ENCODE measurements at regions not wholly inside any gene's neighbourhood (a gene's known extent, or its start where the extent isn't known, plus 50 kb on each side); places are given as distances from the start of the nearest gene placed in this dataset.
A peak's percentile ranks its signal among the peaks of the same experiment; 100 is the strongest.

GRCh38 chr2:186991766-186992417 lies 142.9 kb upstream of the ZSWIM2 start:
- H3K4me2 ChIP-seq = no peak overlapping the region
- no peak for DNase-seq (ENCODE audit: low spot score)
- ATAC-seq = peak; percentile 25; the same call in 1 of the 3 replicates
- Mint-ChIP-seq H3K27ac (no peak overlapping the region), H3K4me3 (no peak overlapping the region), H3K27me3 (ENCODE audit: insufficient read depth, low read depth, poor library complexity) (no peaks in the 10 kb centered on the region), H3K9me3 (no peaks in the 10 kb centered on the region; the same call in 2 of the 3 replicates), H3K4me1 (no peaks in the 10 kb centered on the region), H3K36me3 (ENCODE audit: low read depth) (no peaks in the 10 kb centered on the region)
- no peaks in the 10 kb centered on the region for H3K4me1 ChIP-seq (ENCODE audit: insufficient read depth)
- no peaks in the 10 kb centered on the region for H3K27me3 ChIP-seq (ENCODE audit: insufficient read depth)
- no peak overlapping the region for H3K27ac ChIP-seq (ENCODE audit: low read depth)
- H3F3A ChIP-seq (replicated peaks; ENCODE audit: low read depth) = no peaks in the 10 kb centered on the region
- no peaks in the 10 kb centered on the region for H4K20me1 ChIP-seq (replicated peaks; ENCODE audit: insufficient read depth)
- no peak for TF ChIP-seq JUNB (IDR thresholded peaks at IDR 0.05; ENCODE audit: unreplicated experiment)
- TF ChIP-seq CTCF (conservative IDR thresholded peaks at IDR 0.05; ENCODE audit: low read depth in 2 of 2) = peak in 1 of 2 experiments; percentile 38; a peak in 2 of 4 replicates
- no peak for TF ChIP-seq ZNF114 (CRISPR knock-in tag; IDR thresholded peaks at IDR 0.05)
- no peak for TF ChIP-seq ETS1 (IDR thresholded peaks at IDR 0.05)
- TF ChIP-seq REST (IDR thresholded peaks at IDR 0.05; ENCODE audit: unreplicated experiment) = no peak
- no peak for TF ChIP-seq POLR2AphosphoS5 (IDR thresholded peaks at IDR 0.05; ENCODE audit: low read depth)
- no peak for TF ChIP-seq EZH2 (IDR thresholded peaks at IDR 0.05; ENCODE audit: low read depth, unreplicated experiment)
- TF ChIP-seq NANOG (IDR thresholded peaks at IDR 0.05; ENCODE audit: borderline replicate concordance) = no peak
- H3K36me3 ChIP-seq (ENCODE audit: insufficient read depth) = no peaks in the 10 kb centered on the region
- no peak overlapping the region for H2AFZ ChIP-seq
- H3K4me3 ChIP-seq = no peak overlapping the region
- no peaks in the 10 kb centered on the region for H3K79me2 ChIP-seq (replicated peaks; ENCODE audit: insufficient read depth)
- H3K9me2 ChIP-seq (ENCODE audit: insufficient read depth) = no peaks in the 10 kb centered on the region

GRCh38 chr2:186984966-186985365 lies 136.0 kb upstream of the ZSWIM2 start:
- Histone ChIP-seq H3K79me2 (replicated peaks; ENCODE audit: insufficient read depth) (no peaks in the 10 kb centered on the region), H4K20me1 (replicated peaks; ENCODE audit: insufficient read depth) (no peaks in the 10 kb centered on the region), H3K9me2 (ENCODE audit: insufficient read depth) (no peaks in the 10 kb centered on the region), H3K27me3 (ENCODE audit: insufficient read depth) (no peaks in the 10 kb centered on the region), H3K4me2 (no peak overlapping the region), H3K36me3 (ENCODE audit: insufficient read depth) (no peaks in the 10 kb centered on the region), H3K4me3 (no peak overlapping the region), H3F3A (replicated peaks; ENCODE audit: low read depth) (no peaks in the 10 kb centered on the region), H3K27ac (ENCODE audit: low read depth) (no peak overlapping the region), H2AFZ (no peak overlapping the region), H3K4me1 (ENCODE audit: insufficient read depth) (no peaks in the 10 kb centered on the region)
- H3K27me3 Mint-ChIP-seq (ENCODE audit: insufficient read depth, low read depth, poor library complexity) = no peaks in the 10 kb centered on the region
- H3K27ac Mint-ChIP-seq = no peak overlapping the region
- no peaks in the 10 kb centered on the region for H3K4me1 Mint-ChIP-seq
- no peak overlapping the region for H3K4me3 Mint-ChIP-seq
- DNase-seq (ENCODE audit: low spot score) (no peak), ATAC-seq (no peak)
- H3K9me3 Mint-ChIP-seq = no peaks in the 10 kb centered on the region; the same call in 1 of the 3 replicates
- no peaks in the 10 kb centered on the region for H3K36me3 Mint-ChIP-seq (ENCODE audit: low read depth)
- TF ChIP-seq STAT1 (IDR thresholded peaks at IDR 0.05; ENCODE audit: unreplicated experiment) (no peak), REST (IDR thresholded peaks at IDR 0.05; ENCODE audit: unreplicated experiment) (no peak), POLR2AphosphoS5 (IDR thresholded peaks at IDR 0.05; ENCODE audit: low read depth) (no peak), CREB1 (CRISPR knock-in tag; IDR thresholded peaks at IDR 0.05; ENCODE audit: low read depth) (no peak), CTCF (conservative IDR thresholded peaks at IDR 0.05; ENCODE audit: low read depth in 2 of 2) (no peak), ZNF331 (CRISPR knock-in tag; IDR thresholded peaks at IDR 0.05; ENCODE audit: low read depth) (no peak)

Measured in GM23338 (cell line).